ENCODE measurements at regions not wholly inside any gene's neighbourhood (a gene's known extent, or its start where the extent isn't known, plus 50 kb on each side); places are given as distances from the start of the nearest gene placed in this dataset.

DNA sequence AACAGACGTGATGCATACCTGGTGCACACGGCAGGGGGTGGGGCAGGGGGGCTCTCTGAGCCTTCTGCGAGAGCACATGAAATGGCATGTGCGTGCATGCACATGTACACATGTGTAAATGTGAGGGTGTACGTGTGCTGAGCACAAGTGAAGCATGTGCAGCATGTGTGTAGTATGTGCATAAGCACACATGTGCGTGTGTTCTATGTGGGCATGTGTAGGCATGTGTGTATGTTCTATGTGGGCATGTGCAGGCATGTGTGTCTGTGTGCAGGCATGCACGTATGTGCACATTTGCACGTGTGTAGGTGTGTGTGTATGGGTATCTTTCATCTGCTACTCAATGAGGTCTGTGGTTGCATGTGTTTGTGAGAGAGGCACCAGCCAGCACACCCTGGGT is 371.2 kb downstream of the CTTN start:
- no peak overlapping the region for H3K4me3 ChIP-seq
- 58% methylated on average over 8 of the region's 8 CpGs for WGBS, 2 experiments (ENCODE audit: low coverage in 1 of 2, low lambda C conversion rate in 2 of 2, missing lambda C conversion rate in 2 of 2)
- no peaks in the 10 kb centered on the region for H3K9me2 ChIP-seq (ENCODE audit: insufficient read depth)
- H4K20me1 ChIP-seq (ENCODE audit: insufficient read depth), result no peaks in the 10 kb centered on the region
- no peak overlapping the region for H3K27ac ChIP-seq
- H3K36me3 ChIP-seq (ENCODE audit: low read depth), result no peaks in the 10 kb centered on the region
- H3K79me2 ChIP-seq (ENCODE audit: insufficient read depth), result no peaks in the 10 kb centered on the region
- in situ Hi-C loops (cut with MboI), result no loop called here
- H3K9me3 ChIP-seq (ENCODE audit: low read depth), result no peaks in the 10 kb centered on the region
- TF ChIP-seq EZH2phosphoT487 (IDR thresholded peaks at IDR 0.05; ENCODE audit: insufficient read depth, low read depth), result no peak
- TF ChIP-seq EZH2 (IDR thresholded peaks at IDR 0.05; ENCODE audit: insufficient read depth, poor library complexity, severe bottlenecking), result no peak
- H3K27me3 ChIP-seq (replicated peaks; ENCODE audit: insufficient read depth), result no peaks in the 10 kb centered on the region
- no peaks in the 10 kb centered on the region for H3F3A ChIP-seq (ENCODE audit: insufficient read depth)
- DNase-seq, result no peak
- no peak overlapping the region for H3K4me2 ChIP-seq (ENCODE audit: unreplicated experiment)
- H3K9ac ChIP-seq, result no peak overlapping the region
- H2AFZ ChIP-seq, result no peak overlapping the region
- no peaks in the 10 kb centered on the region for H3K4me1 ChIP-seq (ENCODE audit: insufficient read depth)

DNA sequence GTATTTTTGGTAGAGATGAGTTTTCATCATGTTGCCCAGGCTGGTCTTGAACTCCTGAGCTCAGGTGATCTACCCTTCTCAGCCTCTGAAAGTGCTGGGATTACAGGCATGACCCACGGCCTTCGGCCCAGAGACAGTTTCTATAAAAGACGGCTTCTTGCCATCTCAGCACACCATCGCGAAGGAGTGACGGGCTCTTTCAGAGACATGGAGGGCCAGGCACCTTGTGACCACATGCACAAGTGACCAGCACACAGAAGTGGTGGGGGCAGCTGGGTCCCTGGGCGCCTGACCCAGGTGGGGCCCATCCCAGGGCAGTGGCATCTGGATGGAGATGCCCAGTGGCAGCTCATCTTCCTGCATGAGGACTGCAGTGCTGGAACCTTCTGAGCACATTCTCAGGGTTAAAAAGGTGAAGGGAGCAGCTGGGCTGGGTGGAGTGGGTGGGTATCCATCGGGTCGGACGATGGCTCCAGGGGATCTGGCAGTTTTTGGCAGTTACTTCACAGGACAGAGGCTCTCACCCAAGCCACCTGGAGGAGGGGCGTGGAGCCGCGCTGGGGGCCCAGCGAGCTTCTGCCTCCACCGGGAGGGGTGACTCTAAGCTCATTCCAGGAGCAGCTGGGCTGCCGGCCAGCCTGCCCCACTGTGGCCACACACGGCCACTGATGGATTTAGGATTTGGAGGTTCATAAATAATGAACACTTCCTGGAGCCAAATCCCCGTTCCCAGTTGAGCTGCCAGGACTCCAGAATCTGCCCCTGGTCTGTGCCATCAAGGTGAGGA is 373.0 kb downstream of the CTTN start:
- Histone ChIP-seq H3K4me1 (ENCODE audit: insufficient read depth) (no peaks in the 10 kb centered on the region), H3K4me2 (ENCODE audit: unreplicated experiment) (no peak overlapping the region), H3K9me3 (ENCODE audit: low read depth) (no peaks in the 10 kb centered on the region), H3K27me3 (replicated peaks; ENCODE audit: insufficient read depth) (no peaks in the 10 kb centered on the region), H4K20me1 (ENCODE audit: insufficient read depth) (no peaks in the 10 kb centered on the region), H3K9ac (no peak overlapping the region), H3K4me3 (no peak overlapping the region), H2AFZ (no peak overlapping the region), H3F3A (ENCODE audit: insufficient read depth) (no peaks in the 10 kb centered on the region), H3K36me3 (ENCODE audit: low read depth) (no peaks in the 10 kb centered on the region), H3K27ac (no peak overlapping the region), H3K79me2 (ENCODE audit: insufficient read depth) (no peaks in the 10 kb centered on the region), H3K9me2 (ENCODE audit: insufficient read depth) (no peaks in the 10 kb centered on the region)
- TF ChIP-seq EZH2 (IDR thresholded peaks at IDR 0.05; ENCODE audit: insufficient read depth, poor library complexity, severe bottlenecking) (no peak), EZH2phosphoT487 (IDR thresholded peaks at IDR 0.05; ENCODE audit: insufficient read depth, low read depth) (no peak)
- no peak for DNase-seq
- 51 to 57% methylated on average over 16 to 18 of the region's 18 CpGs for WGBS, 2 experiments (ENCODE audit: low coverage in 1 of 2, low lambda C conversion rate in 2 of 2, missing lambda C conversion rate in 2 of 2)
- in situ Hi-C loops (cut with MboI), result no loop called here

GRCh38 chr11:70772950-70773349 is 374.6 kb downstream of the CTTN start:
- WGBS, 2 experiments (ENCODE audit: low coverage in 1 of 2, low lambda C conversion rate in 2 of 2, missing lambda C conversion rate in 2 of 2), result 49 to 56% methylated on average over 8 of the region's 8 CpGs
- in situ Hi-C loops (cut with MboI), result no loop called here
- DNase-seq, result no peak

DNA sequence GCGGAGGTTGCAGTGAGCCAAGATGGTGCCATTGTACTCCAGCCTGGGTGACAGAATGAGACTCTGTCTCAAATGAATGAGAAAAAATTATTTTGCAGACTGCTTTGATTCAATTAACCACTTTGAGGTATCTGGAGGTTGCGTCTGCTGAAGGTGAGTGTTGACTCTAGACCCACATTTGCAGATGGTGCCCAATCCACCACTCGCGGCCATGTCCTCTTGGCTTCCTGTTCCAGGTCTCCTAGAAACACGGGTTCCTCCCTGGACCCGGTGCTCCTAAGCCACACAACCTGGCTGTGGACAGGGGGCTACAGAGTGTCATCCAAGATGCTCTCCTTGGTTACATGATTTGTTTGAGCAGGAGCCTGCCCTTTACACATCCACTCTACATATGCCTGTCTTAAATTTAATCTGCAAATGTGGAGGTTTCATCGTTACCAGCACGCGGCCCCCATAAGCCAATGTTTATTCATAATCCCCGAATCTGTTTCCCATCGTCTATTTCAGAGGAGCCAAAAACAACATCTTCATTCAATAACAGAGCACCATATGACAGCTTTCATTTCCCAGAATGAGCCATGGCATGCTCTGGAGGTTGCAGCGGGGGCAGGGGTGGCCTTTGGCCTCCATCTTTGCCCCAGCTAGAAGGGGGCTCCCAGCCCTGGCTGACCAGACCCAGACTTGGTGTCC is 377.2 kb downstream of the CTTN start:
- no peak overlapping the region for H3K9ac ChIP-seq
- H3K4me2 ChIP-seq (ENCODE audit: unreplicated experiment), result no peak overlapping the region
- no peaks in the 10 kb centered on the region for H3K27me3 ChIP-seq (replicated peaks; ENCODE audit: insufficient read depth)
- H3K9me3 ChIP-seq (ENCODE audit: low read depth), result no peaks in the 10 kb centered on the region
- TF ChIP-seq EZH2phosphoT487 (IDR thresholded peaks at IDR 0.05; ENCODE audit: insufficient read depth, low read depth) (no peak), EZH2 (IDR thresholded peaks at IDR 0.05; ENCODE audit: insufficient read depth, poor library complexity, severe bottlenecking) (no peak)
- no peaks in the 10 kb centered on the region for H3K4me1 ChIP-seq (ENCODE audit: insufficient read depth)
- H3K27ac ChIP-seq, result no peak overlapping the region
- H3K79me2 ChIP-seq (ENCODE audit: insufficient read depth), result no peaks in the 10 kb centered on the region
- H3K4me3 ChIP-seq, result no peak overlapping the region
- in situ Hi-C loops (cut with MboI), result no loop called here
- no peaks in the 10 kb centered on the region for H4K20me1 ChIP-seq (ENCODE audit: insufficient read depth)
- 15 to 23% methylated on average over 12 of the region's 12 CpGs for whole genome bisulfite sequencing, 2 experiments (ENCODE audit: low coverage in 1 of 2, low lambda C conversion rate in 2 of 2, missing lambda C conversion rate in 2 of 2)
- H2AFZ ChIP-seq, result no peak overlapping the region
- no peaks in the 10 kb centered on the region for H3K9me2 ChIP-seq (ENCODE audit: insufficient read depth)
- no peaks in the 10 kb centered on the region for H3K36me3 ChIP-seq (ENCODE audit: low read depth)
- no peak for DNase-seq
- H3F3A ChIP-seq (ENCODE audit: insufficient read depth), result no peaks in the 10 kb centered on the region

More at GRCh38 chr11:70772950-70773349, 374.6 kb downstream of the CTTN start:
- TF ChIP-seq EZH2 (IDR thresholded peaks at IDR 0.05; ENCODE audit: insufficient read depth, poor library complexity, severe bottlenecking) (no peak), EZH2phosphoT487 (IDR thresholded peaks at IDR 0.05; ENCODE audit: insufficient read depth, low read depth) (no peak)
- H3K9ac ChIP-seq, result no peak overlapping the region
- no peak overlapping the region for H3K4me2 ChIP-seq (ENCODE audit: unreplicated experiment)
- H3K27me3 ChIP-seq (replicated peaks; ENCODE audit: insufficient read depth), result no peaks in the 10 kb centered on the region
- no peaks in the 10 kb centered on the region for H3K9me2 ChIP-seq (ENCODE audit: insufficient read depth)
- no peaks in the 10 kb centered on the region for H3K36me3 ChIP-seq (ENCODE audit: low read depth)
- no peaks in the 10 kb centered on the region for H3K4me1 ChIP-seq (ENCODE audit: insufficient read depth)
- no peaks in the 10 kb centered on the region for H3K9me3 ChIP-seq (ENCODE audit: low read depth)
- no peaks in the 10 kb centered on the region for H4K20me1 ChIP-seq (ENCODE audit: insufficient read depth)
- H3K4me3 ChIP-seq, result no peak overlapping the region
- H3F3A ChIP-seq (ENCODE audit: insufficient read depth), result no peaks in the 10 kb centered on the region
- no peak overlapping the region for H2AFZ ChIP-seq
- no peak overlapping the region for H3K27ac ChIP-seq
- H3K79me2 ChIP-seq (ENCODE audit: insufficient read depth), result no peaks in the 10 kb centered on the region

Measured in GM23248 (cell line).